H1 (cell line): ENCODE measurements at regions not wholly inside any gene's neighbourhood (a gene's known extent, or its start where the extent isn't known, plus 50 kb on each side); places are given as distances from the start of the nearest gene placed in this dataset.

Experiments used
- CTCF ChIA-PET: fragments of 300-600 bp; sonication (Branson Sonifier 250); formaldehyde crosslinking; loops from one replicate; lab custom pipeline; 2021; ENCODE audit not compliant: partially characterized antibody; lab: Charles Lee
- POLR2A ChIA-PET: fragments of 300-600 bp; sonication (Branson Sonifier 250); formaldehyde crosslinking; loops from one replicate; lab custom pipeline; 2021; ENCODE audit warnings: inconsistent platforms; ENCODE audit not compliant: partially characterized antibody; lab: Charles Lee
- DNase-seq, 2 experiments: peaks; one replicate each; pipeline versions ENCODE4 v3.0.0 to v3.0.0-alpha.2; 2010 to 2022; ENCODE audit warnings: low spot score in 2 of 2, low read depth in 1 of 2, mixed read lengths in 1 of 2
- FAIRE-seq: peaks from 2 replicates; lab custom pipeline; 2011; peaks lifted over from hg19 to GRCh38; lab: Jason Lieb, UNC
- H2AFZ ChIP-seq: 2 replicates; pipeline ENCODE4 v1.8.1; 2012; ENCODE audit warnings: low read length, inconsistent platforms
- H2AK5ac ChIP-seq: 2 replicates; pipeline ENCODE4 v1.6.1; 2013; ENCODE audit warnings: low read depth, low read length
- H2BK120ac ChIP-seq: replicated peaks from 2 replicates; pipeline ENCODE3; 2013; ENCODE audit warnings: low read depth, low read length, inconsistent platforms
- H2BK12ac ChIP-seq: 2 replicates; pipeline ENCODE4 v1.6.1; 2013; ENCODE audit warnings: low read depth, low read length
- H2BK15ac ChIP-seq: 2 replicates; pipeline ENCODE4 v1.6.1; 2013; ENCODE audit warnings: low read length
- H2BK20ac ChIP-seq: 2 replicates; pipeline ENCODE4 v1.6.1; 2013; ENCODE audit warnings: low read length
- H2BK5ac ChIP-seq: 2 replicates; pipeline ENCODE4 v1.6.1; 2013; ENCODE audit warnings: low read depth, low read length
- H3K14ac ChIP-seq: 2 replicates; pipeline ENCODE4 v1.6.1; 2013; ENCODE audit warnings: inconsistent platforms; ENCODE audit not compliant: insufficient read length
- H3K18ac ChIP-seq: 2 replicates; pipeline ENCODE4 v1.6.1; 2013; ENCODE audit warnings: low read length; ENCODE audit errors: extremely low read depth
- H3K23ac ChIP-seq: 2 replicates; pipeline ENCODE4 v1.6.1; 2013; ENCODE audit warnings: inconsistent platforms; ENCODE audit not compliant: insufficient read length
- H3K23me2 ChIP-seq: 2 replicates; pipeline ENCODE4 v1.6.1; 2013; ENCODE audit warnings: low read depth, low read length
- H3K27ac ChIP-seq: 2 replicates; pipeline ENCODE4 v1.6.1; 2011; ENCODE audit warnings: low read depth, low read length, inconsistent platforms
- H3K27me3 ChIP-seq, 4 experiments: replicated peaks in 1 of 4; 1 replicate in 1 of 4; 2 replicates in 3 of 4; pipeline versions ENCODE4 v1.6.1 to v1.8.1; 2011 to 2013; ENCODE audit warnings: low read length in 3 of 4, mild to moderate bottlenecking in 3 of 4, inconsistent platforms in 2 of 4, mixed read lengths in 2 of 4, moderate library complexity in 1 of 4; ENCODE audit not compliant: control insufficient read depth in 3 of 4, insufficient read depth in 3 of 4; ENCODE audit errors: extremely low read depth in 1 of 4
- H3K36me3 ChIP-seq, 4 experiments: 2 replicates each; pipeline versions ENCODE4 v1.6.1 to v1.8.1; 2011 to 2013; ENCODE audit warnings: mild to moderate bottlenecking in 4 of 4, low read length in 3 of 4, moderate library complexity in 2 of 4, control low read depth in 1 of 4, inconsistent platforms in 1 of 4; ENCODE audit not compliant: insufficient read depth in 4 of 4, control insufficient read depth in 2 of 4
- H3K4ac ChIP-seq: replicated peaks from 2 replicates; pipeline ENCODE3; 2013; ENCODE audit warnings: low read length, low read depth, mixed read lengths, inconsistent platforms; ENCODE audit not compliant: insufficient read length
- H3K4me1 ChIP-seq, 4 experiments: replicated peaks in 1 of 4; 1 replicate in 1 of 4; 2 replicates in 3 of 4; pipeline versions ENCODE4 v1.6.1 to v1.8.1; 2011 to 2013; ENCODE audit warnings: low read length in 3 of 4, inconsistent platforms in 2 of 4, mixed read lengths in 1 of 4; ENCODE audit not compliant: insufficient read depth in 4 of 4, control insufficient read depth in 3 of 4
- H3K4me2 ChIP-seq, 2 experiments: 2 replicates each; pipeline versions ENCODE4 v1.6.1 to v1.8.1; 2011 to 2013; ENCODE audit warnings: low read depth in 2 of 2, low read length in 2 of 2, control low read depth in 1 of 2, inconsistent platforms in 1 of 2, mild to moderate bottlenecking in 1 of 2; ENCODE audit not compliant: insufficient read depth in 1 of 2
- H3K4me3 ChIP-seq, 4 experiments: fragments of 200-600, 300-600 bp in 1 of 4; sonication (generic), shearing (Covaris generic), sonication (Bioruptor Twin) in 1 of 4; 2 replicates each; pipeline versions ENCODE4 v1.5.1 to v1.8.1; 2011 to 2016; ENCODE audit warnings: low read length in 4 of 4, low read depth in 3 of 4, control low read depth in 2 of 4, inconsistent platforms in 2 of 4, mild to moderate bottlenecking in 2 of 4, mixed read lengths in 1 of 4, moderate library complexity in 1 of 4; ENCODE audit not compliant: insufficient read depth in 2 of 4; ENCODE audit errors: extremely low read depth in 1 of 4
- H3K56ac ChIP-seq: replicated peaks from 2 replicates; pipeline ENCODE3; 2013; ENCODE audit warnings: low read depth, mild to moderate bottlenecking, mixed read lengths, low read length, inconsistent platforms; ENCODE audit not compliant: insufficient read length
- H3K79me1 ChIP-seq: 2 replicates; pipeline ENCODE4 v1.6.1; 2013; ENCODE audit warnings: low read depth, low read length, control low read depth
- H3K79me2 ChIP-seq, 2 experiments: 2 replicates each; pipeline versions ENCODE4 v1.6.1 to v1.8.1; 2012 to 2013; ENCODE audit warnings: low read length in 2 of 2, mild to moderate bottlenecking in 2 of 2, inconsistent platforms in 1 of 2; ENCODE audit not compliant: insufficient read depth in 2 of 2, control insufficient read depth in 1 of 2
- H3K9ac ChIP-seq, 4 experiments: replicated peaks in 1 of 4; 1 replicate in 1 of 4; 2 replicates in 3 of 4; pipeline versions ENCODE4 v1.6.1 to v1.8.1; 2011 to 2013; ENCODE audit warnings: low read depth in 3 of 4, low read length in 3 of 4, control low read depth in 2 of 4, mild to moderate bottlenecking in 2 of 4, moderate library complexity in 2 of 4, inconsistent platforms in 1 of 4; ENCODE audit errors: extremely low read depth in 1 of 4
- H3K9me3 ChIP-seq, 2 experiments: 2 replicates each; pipeline versions ENCODE4 v1.6.1 to v1.8.1; 2012 to 2013; ENCODE audit warnings: mild to moderate bottlenecking in 2 of 2, moderate library complexity in 2 of 2, control low read depth in 1 of 2, inconsistent platforms in 1 of 2, low read depth in 1 of 2, low read length in 1 of 2, mixed read lengths in 1 of 2; ENCODE audit not compliant: insufficient read depth in 2 of 2
- H4K20me1 ChIP-seq, 2 experiments: replicated peaks in 1 of 2; 2 replicates each; pipeline versions ENCODE3 to v1.8.1; 2011 to 2013; ENCODE audit warnings: inconsistent platforms in 2 of 2, low read length in 2 of 2, mild to moderate bottlenecking in 1 of 2; ENCODE audit not compliant: insufficient read depth in 2 of 2, control insufficient read depth in 1 of 2
- H4K5ac ChIP-seq: 2 replicates; pipeline ENCODE4 v1.6.1; 2013; ENCODE audit warnings: low read length, low read depth, mixed read lengths, inconsistent platforms; ENCODE audit not compliant: insufficient read length
- H4K8ac ChIP-seq: 2 replicates; pipeline ENCODE4 v1.8.0; 2013; ENCODE audit warnings: mild to moderate bottlenecking, moderate library complexity, low read length, inconsistent platforms; ENCODE audit not compliant: insufficient read depth; ENCODE audit errors: extremely low read depth
- H4K91ac ChIP-seq: replicated peaks from 2 replicates; pipeline ENCODE3; 2013; ENCODE audit warnings: low read length, mixed read lengths, inconsistent platforms; ENCODE audit not compliant: insufficient read length
- BACH1 ChIP-seq: IDR thresholded peaks from 2 replicates; pipeline ENCODE4 v1.6.1; 2012; ENCODE audit warnings: low read length, improper control_type of control experiment
- BRCA1 ChIP-seq: IDR thresholded peaks from 2 replicates; pipeline ENCODE4 v1.6.1; 2012; ENCODE audit warnings: low read depth, low read length, improper control_type of control experiment
- CHD1 ChIP-seq: IDR thresholded peaks from 2 replicates; pipeline ENCODE4 v1.6.1; 2012; ENCODE audit warnings: low read depth, low read length, improper control_type of control experiment
- E2F6 ChIP-seq: IDR thresholded peaks from 2 replicates; pipeline ENCODE4 v1.6.1; 2012; ENCODE audit warnings: inconsistent platforms
- GTF2F1 ChIP-seq: IDR thresholded peaks from 2 replicates; pipeline ENCODE4 v1.6.1; 2012; ENCODE audit warnings: low read depth, low read length, improper control_type of control experiment, borderline replicate concordance
- KDM4A ChIP-seq: IDR thresholded peaks from one replicate; pipeline ENCODE4 v1.7.1; 2012; ENCODE audit warnings: low read depth, mild to moderate bottlenecking, moderate library complexity, low read length, inconsistent platforms; ENCODE audit not compliant: severe bottlenecking
- RBBP5 ChIP-seq: IDR thresholded peaks from 2 replicates; pipeline ENCODE4 v1.7.1; 2012; ENCODE audit warnings: low read depth, mild to moderate bottlenecking, inconsistent platforms, low read length, moderate library complexity, borderline replicate concordance
- RNF2 ChIP-seq: fragments of 200-900, 300-1000 bp; sonication (generic); IDR thresholded peaks from 2 replicates; pipeline ENCODE4 v1.7.1; 2016; ENCODE audit warnings: borderline replicate concordance, low read depth, mild to moderate bottlenecking, antibody characterized with exemption, low read length; ENCODE audit not compliant: poor library complexity, severe bottlenecking; ENCODE audit errors: missing control alignments
- SP4 ChIP-seq: IDR thresholded peaks from 2 replicates; pipeline ENCODE4 v1.6.1; 2012; ENCODE audit warnings: low read length, inconsistent platforms
- USF2 ChIP-seq: IDR thresholded peaks from 2 replicates; pipeline ENCODE4 v1.6.1; 2011; ENCODE audit warnings: low read length, improper control_type of control experiment
- WGBS, 2 experiments: shearing (Covaris generic) in 1 of 2; methylation state at CpG; one replicate each; pipeline versions ENCODE4 v1.1.6 to v1.1.7; 2013 to 2015; ENCODE audit warnings: low lambda C conversion rate in 2 of 2, mixed read lengths in 2 of 2, inconsistent platforms in 1 of 2, low coverage in 1 of 2, missing lambda C conversion rate in 1 of 2; ENCODE audit not compliant: insufficient replicate concordance in 2 of 2, insufficient coverage in 1 of 2, insufficient read length in 1 of 2; ENCODE audit errors: extremely low coverage in 1 of 2, missing lambda C conversion rate in 1 of 2; 5-methylcytosine and 5-hydroxymethylcytosine counted together

- Histone ChIP-seq H2AFZ (no peak overlapping the region), H2BK120ac (no peak overlapping the region), H3K14ac (no peak overlapping the region), H3K9ac (no peak overlapping the region), H3K27me3 (no peaks in the 10 kb centered on the region), H2BK12ac (no peak overlapping the region), H3K4ac (no peak overlapping the region), H4K5ac (no peak overlapping the region), H3K56ac (no peak overlapping the region), H3K4me3 (no peak overlapping the region), H3K23me2 (no peaks in the 10 kb centered on the region), H4K8ac (no peak overlapping the region), H4K20me1 (no peaks in the 10 kb centered on the region), H3K9me3 (no peaks in the 10 kb centered on the region; a peak in 1 of 4 replicates), H2AK5ac (no peak overlapping the region), H4K91ac (no peak overlapping the region), H3K36me3 (no peaks in the 10 kb centered on the region), H3K4me1 (no peaks in the 10 kb centered on the region), H3K79me1 (no peaks in the 10 kb centered on the region), H2BK5ac (no peak overlapping the region), H2BK20ac (no peak overlapping the region), H3K79me2 (no peaks in the 10 kb centered on the region), H2BK15ac (no peak overlapping the region), H3K27ac (no peak overlapping the region), H3K4me2 (no peak overlapping the region), H3K18ac (no peak overlapping the region), H3K23ac (no peak overlapping the region)
- 73% methylated on average over 7 of the region's 7 CpGs; no CpG with 5 or more reads in 1 of the 2 experiments for WGBS, 2 experiments
- TF ChIP-seq KDM4A: no peak
- TF ChIP-seq SP4: no peak
- no peak for TF ChIP-seq USF2
- TF ChIP-seq RBBP5: no peak
- TF ChIP-seq E2F6: no peak
- TF ChIP-seq BRCA1: no peak
- TF ChIP-seq GTF2F1: no peak
- no peak for TF ChIP-seq CHD1
- no peak for TF ChIP-seq RNF2
- TF ChIP-seq BACH1: no peak
- CTCF ChIA-PET: interaction anchor here (0.5 to 1.6 kb wide), 5 partner anchors 27 to 851 kb away, joined by 3 to 4 read pairs (median 4); no protein-coding TSS in a partner anchor
- DNase-seq (no peak), FAIRE-seq (no peak)
- POLR2A ChIA-PET: no interaction called here
Observed at GRCh38 chr16:9330095-9330494, 238.7 kb downstream of the HAPSTR1 start.
